Tibial nerve (tissue), 3 donors: ENCODE measurements at regions not wholly inside any gene's neighbourhood (a gene's known extent, or its start where the extent isn't known, plus 50 kb on each side); places are given as distances from the start of the nearest gene placed in this dataset.

Experiments used
- POLR2A ChIP-seq, 2 donors: fragments of 450-650 bp; IDR thresholded peaks; one replicate each; pipeline ENCODE4 v1.6.1; 2017; ENCODE audit warnings: antibody characterized with exemption in 2 of 2, mild to moderate bottlenecking in 2 of 2, moderate library complexity in 2 of 2
- TF ChIP-seq, protein P1 (sequence below), 5 experiments: fragments of 200-600 bp in 3 of 5; fragments of 450-650 bp in 2 of 5; sonication (generic) in 3 of 5; IDR thresholded peaks; one replicate each; pipeline ENCODE4 v1.5.1; 2016 to 2019; ENCODE audit warnings: antibody characterized with exemption in 5 of 5, mild to moderate bottlenecking in 3 of 5, moderate library complexity in 2 of 5

DNA sequence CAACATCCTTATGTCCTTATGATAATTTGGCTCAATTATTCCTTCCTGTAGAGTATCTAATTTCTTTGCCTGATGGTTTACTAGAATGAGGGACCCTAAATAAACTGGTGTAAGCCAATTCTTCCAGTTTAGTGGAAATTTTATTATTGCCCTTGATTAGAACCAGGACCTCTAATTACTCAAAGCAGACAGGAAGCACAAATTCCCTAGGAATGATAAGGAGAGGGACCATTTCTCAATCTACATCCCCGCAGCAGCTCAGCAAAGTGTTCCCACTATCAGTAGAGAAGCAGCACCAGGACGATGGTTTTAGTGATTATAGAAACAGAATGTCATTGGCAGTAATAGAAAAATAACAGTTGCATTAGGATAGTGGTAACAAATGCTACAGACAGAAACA, 97.1 kb downstream of the PLPPR4 start:
- TF ChIP-seq, protein P1, sequence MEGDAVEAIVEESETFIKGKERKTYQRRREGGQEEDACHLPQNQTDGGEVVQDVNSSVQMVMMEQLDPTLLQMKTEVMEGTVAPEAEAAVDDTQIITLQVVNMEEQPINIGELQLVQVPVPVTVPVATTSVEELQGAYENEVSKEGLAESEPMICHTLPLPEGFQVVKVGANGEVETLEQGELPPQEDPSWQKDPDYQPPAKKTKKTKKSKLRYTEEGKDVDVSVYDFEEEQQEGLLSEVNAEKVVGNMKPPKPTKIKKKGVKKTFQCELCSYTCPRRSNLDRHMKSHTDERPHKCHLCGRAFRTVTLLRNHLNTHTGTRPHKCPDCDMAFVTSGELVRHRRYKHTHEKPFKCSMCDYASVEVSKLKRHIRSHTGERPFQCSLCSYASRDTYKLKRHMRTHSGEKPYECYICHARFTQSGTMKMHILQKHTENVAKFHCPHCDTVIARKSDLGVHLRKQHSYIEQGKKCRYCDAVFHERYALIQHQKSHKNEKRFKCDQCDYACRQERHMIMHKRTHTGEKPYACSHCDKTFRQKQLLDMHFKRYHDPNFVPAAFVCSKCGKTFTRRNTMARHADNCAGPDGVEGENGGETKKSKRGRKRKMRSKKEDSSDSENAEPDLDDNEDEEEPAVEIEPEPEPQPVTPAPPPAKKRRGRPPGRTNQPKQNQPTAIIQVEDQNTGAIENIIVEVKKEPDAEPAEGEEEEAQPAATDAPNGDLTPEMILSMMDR (IDR thresholded peaks at IDR 0.05) = no peak
- TF ChIP-seq POLR2A (IDR thresholded peaks at IDR 0.05) = no peak
